Left ventricle myocardium superior (tissue), 1 donor: ENCODE measurements at regions not wholly inside any gene's neighbourhood (a gene's known extent, or its start where the extent isn't known, plus 50 kb on each side); places are given as distances from the start of the nearest gene placed in this dataset.

ENCODE experiments used
- ATAC-seq: fragments of 200-7000 bp; cut with Tn5 transposase; one replicate; pipeline ENCODE4 v1.9.1; 2020; ENCODE audit warnings: mild to moderate bottlenecking, moderate library complexity
- DNase-seq: peaks from one replicate; pipeline ENCODE4 v3.0.0-alpha.2; 2020
- intact Hi-C: fragments of 100-400 bp; cut with micrococcal nuclease; formaldehyde crosslinking; loops from one replicate; pipeline ENCODE4 v1.11.0; 2022
- donor health status: DM: no; HTN: yes; CAD: no; lungs with severe emphysema.

DNA sequence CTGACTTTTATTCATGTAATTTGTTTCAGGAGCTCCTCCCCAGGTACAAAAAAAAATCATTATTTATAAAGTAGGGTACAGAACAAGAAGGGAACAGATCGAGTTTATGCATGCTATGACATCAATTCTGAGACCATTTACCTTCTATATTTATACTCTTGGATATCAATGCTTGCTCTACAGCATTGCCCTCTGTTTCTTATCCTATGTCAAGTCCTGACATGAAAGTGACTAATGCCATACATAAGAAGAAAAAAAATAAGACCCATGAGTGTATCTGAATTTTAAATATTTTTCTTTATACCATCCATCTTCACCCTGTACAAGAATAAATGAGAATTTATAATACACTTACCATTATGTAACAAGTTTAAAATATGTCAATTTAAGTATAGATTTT, 2016.3 kb upstream of the CDH9 start:
- DNase-seq (no peak), ATAC-seq (no peak)
- intact Hi-C loops: no loop called here

- intact Hi-C loops: no loop called here
- DNase-seq: no peak
- no peak for ATAC-seq
Observed at GRCh38 chr5:29054282-29054681, 2015.9 kb upstream of the CDH9 start.

- DNase-seq: no peak
- intact Hi-C loops: no loop called here
- ATAC-seq: no peak
Observed at GRCh38 chr5:29051509-29051908, 2013.1 kb upstream of the CDH9 start.

GRCh38 chr5:29042152-29042551, 2003.8 kb upstream of the CDH9 start:
- no peak for ATAC-seq
- intact Hi-C loops: no loop called here
- DNase-seq: no peak

DNA sequence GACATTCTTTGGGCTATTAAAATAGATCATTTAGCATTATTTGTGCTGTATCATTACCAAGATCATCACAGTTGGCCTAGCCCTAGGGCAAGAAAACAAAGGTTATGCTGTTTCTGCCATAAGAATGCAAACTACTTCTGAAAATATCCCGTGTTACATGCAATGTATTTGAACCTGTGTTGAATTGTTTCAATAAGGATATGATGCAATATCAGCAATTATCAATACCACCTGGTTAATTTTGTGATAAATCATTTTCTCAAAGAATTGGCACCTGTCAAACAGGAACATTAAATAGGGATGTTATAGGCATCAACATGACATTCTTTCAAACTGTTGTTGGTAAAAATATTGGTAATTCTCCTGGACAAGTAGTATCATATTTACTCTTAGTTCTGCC, 2002.0 kb upstream of the CDH9 start:
- intact Hi-C loops: no loop called here
- no peak for ATAC-seq
- DNase-seq: no peak

DNA sequence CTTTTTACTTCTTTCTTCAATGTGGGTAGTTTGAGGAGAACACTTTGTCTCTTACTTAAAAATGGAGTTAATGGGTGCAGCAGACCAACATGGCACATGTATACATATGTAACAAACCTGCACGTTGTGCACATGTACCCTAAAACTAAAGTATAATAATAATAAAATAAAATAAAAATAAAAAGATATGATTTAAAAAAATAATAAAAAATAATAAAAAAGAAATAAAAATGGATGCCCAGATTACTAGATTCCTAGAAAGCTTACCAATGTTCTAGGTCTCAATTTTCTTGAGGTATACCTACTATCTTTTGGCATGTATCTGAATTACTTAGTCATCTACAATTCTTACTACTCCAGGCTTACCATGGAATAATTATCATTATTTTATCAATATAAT, 2001.6 kb upstream of the CDH9 start:
- intact Hi-C loops: no loop called here
- ATAC-seq (no peak), DNase-seq (no peak)

- ATAC-seq (no peak), DNase-seq (no peak)
- intact Hi-C loops: no loop called here
Observed at GRCh38 chr5:29037716-29038115, 1999.3 kb upstream of the CDH9 start.

- no peak for DNase-seq
- intact Hi-C loops: no loop called here
- no peak for ATAC-seq
Observed at GRCh38 chr5:29024052-29024451, 1985.7 kb upstream of the CDH9 start.

- DNase-seq (no peak), ATAC-seq (no peak)
- intact Hi-C loops: no loop called here
Observed at GRCh38 chr5:29023541-29023940, 1985.2 kb upstream of the CDH9 start.

- ATAC-seq: no peak
- intact Hi-C loops: no loop called here
- DNase-seq: no peak
Observed at GRCh38 chr5:29017501-29017900, 1979.1 kb upstream of the CDH9 start.

DNA sequence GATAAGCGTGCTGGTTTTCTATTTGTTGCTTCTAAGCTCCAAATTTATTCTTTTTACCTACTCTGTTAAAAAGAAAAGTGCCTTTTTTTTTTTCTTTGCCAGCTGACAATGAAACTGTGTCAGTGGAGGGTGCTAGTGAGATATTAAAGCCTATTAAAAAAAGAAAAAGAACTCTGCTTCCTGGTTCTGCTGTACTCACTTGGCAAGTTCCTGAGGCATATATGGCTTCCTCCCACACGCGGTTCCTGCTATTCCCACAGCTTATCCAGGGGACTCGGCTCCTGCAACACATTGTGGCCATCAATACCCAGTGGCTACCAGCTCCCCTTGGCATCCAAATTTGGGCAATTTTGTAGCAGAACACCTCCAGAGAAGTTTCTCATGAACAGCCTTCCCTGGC, 1977.7 kb upstream of the CDH9 start:
- DNase-seq (no peak), ATAC-seq (no peak)
- intact Hi-C loops: no loop called here

DNA sequence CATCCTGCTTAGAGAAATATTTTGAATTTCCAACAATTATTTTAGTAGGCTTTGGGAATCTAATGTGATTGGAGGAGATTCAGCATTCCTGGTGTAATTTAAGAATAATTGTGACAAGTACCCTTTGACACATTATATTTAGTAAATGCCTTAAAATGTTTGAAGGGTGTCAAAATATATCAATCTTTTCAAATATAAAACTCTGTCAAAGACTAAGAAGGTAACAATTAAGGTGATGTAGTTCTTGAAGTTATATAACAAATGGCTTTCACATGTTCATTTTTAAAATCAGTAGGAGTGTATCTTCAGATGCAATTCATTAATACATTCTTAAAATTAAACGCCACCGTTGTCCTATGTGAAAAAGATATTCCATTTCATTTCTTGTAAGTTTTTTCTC, 1977.1 kb upstream of the CDH9 start:
- ATAC-seq: no peak
- no peak for DNase-seq
- intact Hi-C loops: no loop called here

GRCh38 chr5:29005386-29005785, 1967.0 kb upstream of the CDH9 start:
- DNase-seq: no peak
- intact Hi-C loops: no loop called here
- no peak for ATAC-seq

- ATAC-seq (no peak), DNase-seq (no peak)
- intact Hi-C loops: no loop called here
Observed at GRCh38 chr5:29002481-29002880, 1964.1 kb upstream of the CDH9 start.

- ATAC-seq: no peak
- intact Hi-C loops: no loop called here
Observed at GRCh38 chr5:29001666-29002065, 1963.3 kb upstream of the CDH9 start.

DNA sequence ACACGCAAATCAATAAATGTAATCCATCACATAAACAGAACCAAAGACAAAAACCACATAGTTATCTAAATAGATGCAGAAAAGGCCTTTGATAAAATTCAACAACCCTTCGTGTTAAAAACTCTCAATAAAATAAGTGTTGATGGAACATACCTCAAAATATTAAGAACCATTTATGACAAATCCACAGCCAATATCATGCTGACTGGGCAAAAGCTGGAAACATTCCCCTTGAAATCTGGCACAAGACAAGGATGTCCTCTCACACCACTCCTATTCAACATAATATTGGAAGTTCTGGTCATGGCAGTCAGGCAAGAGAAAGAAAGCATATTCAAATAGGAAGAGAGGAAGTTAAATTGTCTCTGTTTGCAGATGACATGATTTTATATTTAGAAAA, 1946.3 kb upstream of the CDH9 start:
- intact Hi-C loops: no loop called here
- DNase-seq (no peak), ATAC-seq (no peak)

More at GRCh38 chr5:29001666-29002065, 1963.3 kb upstream of the CDH9 start:
- DNase-seq: no peak

- no peak for DNase-seq
Observed at GRCh38 chr5:28975508-28975907, 1937.1 kb upstream of the CDH9 start.

DNA sequence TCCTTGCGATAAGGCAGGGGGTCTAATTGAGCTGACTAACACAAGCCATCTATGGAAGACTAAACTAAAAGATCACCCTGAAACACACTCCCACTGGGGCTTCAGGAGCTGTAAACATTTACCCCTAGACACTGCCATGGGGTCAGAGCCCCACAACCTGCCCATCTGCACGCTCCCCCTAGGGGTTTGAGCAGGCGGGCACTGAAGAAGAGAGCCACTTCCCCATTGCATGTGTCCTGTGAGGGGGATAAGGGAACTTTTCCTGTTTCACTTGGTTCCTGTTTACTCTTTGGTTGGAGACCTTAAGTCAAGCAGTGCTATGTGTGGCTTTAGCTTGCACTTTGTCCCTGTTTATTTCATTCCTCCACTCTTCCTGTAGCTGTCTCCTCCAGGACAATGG, 1929.5 kb upstream of the CDH9 start:
- no peak for ATAC-seq
- intact Hi-C loops: no loop called here

More at GRCh38 chr5:28975508-28975907, 1937.1 kb upstream of the CDH9 start:
- no peak for ATAC-seq
- intact Hi-C loops: no loop called here

DNA sequence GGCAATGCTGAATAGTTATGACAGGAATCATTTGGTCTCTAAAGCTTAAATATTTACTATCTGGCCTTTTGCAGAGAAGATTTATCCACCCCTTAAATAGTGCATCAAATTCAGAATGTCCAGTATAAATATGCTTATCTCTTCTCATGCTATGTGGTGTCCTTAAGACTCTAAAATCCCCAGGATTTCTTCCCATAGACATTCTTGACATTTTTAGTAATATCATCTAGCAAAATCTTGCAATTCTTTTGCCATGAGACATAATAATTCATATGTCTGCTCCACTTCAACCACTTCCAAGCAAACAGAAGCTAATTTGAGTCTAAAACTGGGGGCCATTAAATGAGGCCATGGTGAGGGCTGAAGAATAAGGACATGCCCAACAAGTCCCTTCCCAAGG, 1923.4 kb upstream of the CDH9 start:
- ATAC-seq: no peak
- intact Hi-C loops: no loop called here
- DNase-seq: no peak

More for the DNA sequence above, 1929.5 kb upstream of the CDH9 start:
- no peak for DNase-seq

DNA sequence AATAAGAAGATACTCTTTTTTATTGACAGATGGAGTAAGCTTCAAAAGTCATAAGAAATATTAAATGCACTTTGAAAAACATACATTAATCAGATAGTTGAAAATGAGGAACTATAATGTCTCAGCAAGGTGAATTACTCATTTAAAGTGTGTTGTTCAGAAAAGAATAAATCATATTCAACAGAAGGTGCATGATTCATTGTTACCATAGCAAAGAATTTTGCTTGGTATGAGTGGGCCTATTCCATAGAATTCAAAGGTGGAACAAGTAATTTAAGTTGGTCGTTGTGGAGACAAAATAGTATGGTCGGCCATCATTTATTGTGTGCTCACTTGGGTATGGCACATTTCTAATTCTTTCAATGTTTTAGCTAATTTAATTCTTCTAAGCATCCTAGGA, 1920.2 kb upstream of the CDH9 start:
- DNase-seq: no peak
- intact Hi-C loops: no loop called here
- no peak for ATAC-seq

- DNase-seq: no peak
- no peak for ATAC-seq
- intact Hi-C loops: no loop called here
Observed at GRCh38 chr5:28957450-28957849, 1919.1 kb upstream of the CDH9 start.

DNA sequence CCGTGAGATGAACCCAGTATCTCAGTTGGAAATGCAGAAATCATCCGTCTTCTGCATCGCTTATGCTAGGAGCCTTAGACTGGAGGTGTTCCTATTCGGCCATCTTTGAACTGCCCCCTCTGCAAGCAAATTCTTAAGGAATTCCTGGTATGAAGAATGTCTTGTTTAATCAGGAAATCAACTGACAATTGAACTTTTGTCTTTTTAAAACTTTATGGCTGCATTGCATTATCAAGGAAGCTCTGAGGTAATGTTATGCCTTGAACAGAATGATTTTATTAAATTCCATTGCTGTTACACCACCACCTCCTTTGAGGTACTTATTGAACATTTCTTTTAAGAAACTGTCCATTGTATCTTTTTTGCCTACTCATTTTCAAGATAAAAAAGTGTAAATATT, 1915.7 kb upstream of the CDH9 start:
- intact Hi-C loops: no loop called here
- DNase-seq (no peak), ATAC-seq (no peak)
